OCI-LY3 (cell line): ENCODE measurements at regions not wholly inside any gene's neighbourhood (a gene's known extent, or its start where the extent isn't known, plus 50 kb on each side); places are given as distances from the start of the nearest gene placed in this dataset.

Experiments
- H2AFZ ChIP-seq: fragments of 200-600, 300-600 bp; shearing (Covaris generic); 2 replicates; pipeline ENCODE4 v1.6.0; 2014; ENCODE audit warnings: antibody characterized with exemption, low read depth, low read length
- H3K27ac ChIP-seq: fragments of 200-600, 300-600 bp; sonication (generic); 2 replicates; pipeline ENCODE4 v1.5.1; 2014; ENCODE audit warnings: mild to moderate bottlenecking, low read length, moderate library complexity, mixed read lengths
- H3K27me3 ChIP-seq: fragments of 200-600, 300-600 bp; sonication (generic); 2 replicates; pipeline ENCODE4 v1.6.1; 2014; ENCODE audit warnings: low read depth, low read length, mixed read lengths
- H3K36me3 ChIP-seq: fragments of 200-600, 300-600 bp; sonication (generic); replicated peaks from 2 replicates; pipeline ENCODE3; 2014; ENCODE audit warnings: low read depth, low read length, mixed read lengths
- H3K4me1 ChIP-seq: fragments of 300-600, 200-600 bp; sonication (generic); 2 replicates; pipeline ENCODE4 v1.6.1; 2014; ENCODE audit warnings: low read length, mixed read lengths
- H3K4me2 ChIP-seq: fragments of 200-600, 300-600 bp; sonication (generic); 2 replicates; pipeline ENCODE4 v1.6.1; 2014; ENCODE audit warnings: low read length, mixed read lengths
- H3K4me3 ChIP-seq: fragments of 300-600, 200-600 bp; sonication (generic); 2 replicates; pipeline ENCODE4 v1.5.1; 2014; ENCODE audit warnings: antibody characterized with exemption, mild to moderate bottlenecking, low read length, moderate library complexity
- H3K79me2 ChIP-seq: fragments of 300-600, 200-600 bp; shearing (Covaris generic); 2 replicates; pipeline ENCODE4 v1.6.1; 2014; ENCODE audit warnings: mild to moderate bottlenecking, low read length, mixed read lengths
- H3K9ac ChIP-seq: fragments of 300-600, 200-600 bp; shearing (Covaris generic); 2 replicates; pipeline ENCODE4 v1.6.0; 2014; ENCODE audit warnings: mild to moderate bottlenecking, low read length, moderate library complexity
- H3K9me3 ChIP-seq: fragments of 200-600, 300-600 bp; shearing (Covaris generic); 2 replicates; pipeline ENCODE4 v1.6.1; 2014; ENCODE audit warnings: low read length, mixed read lengths; ENCODE audit not compliant: insufficient read depth
- H4K20me1 ChIP-seq: fragments of 200-600, 300-600 bp; sonication (generic); 2 replicates; pipeline ENCODE4 v1.6.1; 2016; ENCODE audit warnings: low read length, mixed read lengths; ENCODE audit not compliant: insufficient read depth
- CTCF ChIP-seq: fragments of 200-600, 300-600 bp; sonication (generic); IDR thresholded peaks from 2 replicates; pipeline ENCODE4 v1.5.1; 2014; ENCODE audit warnings: antibody characterized with exemption, low read length, low read depth
- EZH2phosphoT487 ChIP-seq: fragments of 200-600 bp; shearing (Covaris generic); IDR thresholded peaks from 2 replicates; pipeline ENCODE4 v1.6.1; 2018; ENCODE audit warnings: antibody characterized with exemption, mixed run types, low read depth

- H3K4me1 ChIP-seq: no peaks in the 10 kb centered on the region
- no peak overlapping the region for H3K27ac ChIP-seq
- no peak overlapping the region for H3K4me2 ChIP-seq
- H4K20me1 ChIP-seq: no peaks in the 10 kb centered on the region
- no peaks in the 10 kb centered on the region for H3K9me3 ChIP-seq
- no peak overlapping the region for H3K9ac ChIP-seq
- no peaks in the 10 kb centered on the region for H3K79me2 ChIP-seq
- TF ChIP-seq EZH2phosphoT487 (no peak), CTCF (no peak)
- H3K4me3 ChIP-seq: no peak overlapping the region
- no peaks in the 10 kb centered on the region for H3K27me3 ChIP-seq
- no peaks in the 10 kb centered on the region for H3K36me3 ChIP-seq
- H2AFZ ChIP-seq: no peak overlapping the region
Observed at GRCh38 chr12:126963825-126964224, 1303.1 kb upstream of the TMEM132C start.

- Histone ChIP-seq H3K27ac (no peak overlapping the region), H3K36me3 (no peaks in the 10 kb centered on the region), H3K27me3 (no peaks in the 10 kb centered on the region), H2AFZ (no peak overlapping the region), H3K4me1 (no peaks in the 10 kb centered on the region), H3K4me3 (no peak overlapping the region), H3K4me2 (no peak overlapping the region), H3K79me2 (no peaks in the 10 kb centered on the region), H4K20me1 (no peaks in the 10 kb centered on the region), H3K9me3 (no peaks in the 10 kb centered on the region), H3K9ac (no peak overlapping the region)
- no peak for TF ChIP-seq CTCF
- TF ChIP-seq EZH2phosphoT487: no peak
Observed at GRCh38 chr12:126966498-126966897, 1300.5 kb upstream of the TMEM132C start.

GRCh38 chr12:126967152-126967551 is 1299.8 kb upstream of the TMEM132C start:
- H3K27ac ChIP-seq: no peak overlapping the region
- H3K4me2 ChIP-seq: no peak overlapping the region
- no peaks in the 10 kb centered on the region for H3K4me1 ChIP-seq
- H3K27me3 ChIP-seq: 0 out of 2 replicates have a peak, but pooled peaks cover 2% of the 10 kb centered on the region
- no peak overlapping the region for H3K4me3 ChIP-seq
- no peaks in the 10 kb centered on the region for H3K36me3 ChIP-seq
- H2AFZ ChIP-seq: no peak overlapping the region
- no peaks in the 10 kb centered on the region for H3K9me3 ChIP-seq
- TF ChIP-seq CTCF (no peak), EZH2phosphoT487 (no peak)
- no peak overlapping the region for H3K9ac ChIP-seq
- H4K20me1 ChIP-seq: no peaks in the 10 kb centered on the region
- no peaks in the 10 kb centered on the region for H3K79me2 ChIP-seq

- no peak overlapping the region for H3K4me2 ChIP-seq
- no peaks in the 10 kb centered on the region for H3K4me1 ChIP-seq
- no peaks in the 10 kb centered on the region for H4K20me1 ChIP-seq
- H2AFZ ChIP-seq: no peak overlapping the region
- no peak overlapping the region for H3K4me3 ChIP-seq
- no peaks in the 10 kb centered on the region for H3K9me3 ChIP-seq
- H3K79me2 ChIP-seq: no peaks in the 10 kb centered on the region
- no peak overlapping the region for H3K9ac ChIP-seq
- TF ChIP-seq CTCF: no peak
- TF ChIP-seq EZH2phosphoT487: no peak
- no peak overlapping the region for H3K27ac ChIP-seq
- H3K27me3 ChIP-seq: peaks cover 6% of the 10 kb centered on the region; the same call in 1 of the 2 replicates
- no peaks in the 10 kb centered on the region for H3K36me3 ChIP-seq
Observed at GRCh38 chr12:126974779-126975178, 1292.2 kb upstream of the TMEM132C start.
